DND-41 (cell line): ENCODE measurements at regions not wholly inside any gene's neighbourhood (a gene's known extent, or its start where the extent isn't known, plus 50 kb on each side); places are given as distances from the start of the nearest gene placed in this dataset.

Source experiments
- CTCF ChIP-seq: IDR thresholded peaks from 2 replicates; pipeline ENCODE4 v1.5.1; 2012; ENCODE audit warnings: borderline replicate concordance, low read length, moderate library complexity, mild to moderate bottlenecking; ENCODE audit not compliant: poor library complexity, severe bottlenecking; ENCODE audit errors: extremely low read depth
- EZH2 ChIP-seq: IDR thresholded peaks from 3 replicates; pipeline ENCODE4 v1.6.1; 2012; ENCODE audit warnings: borderline replicate concordance, low read depth, mild to moderate bottlenecking, moderate library complexity, low read length, inconsistent platforms; ENCODE audit not compliant: severe bottlenecking

DNA sequence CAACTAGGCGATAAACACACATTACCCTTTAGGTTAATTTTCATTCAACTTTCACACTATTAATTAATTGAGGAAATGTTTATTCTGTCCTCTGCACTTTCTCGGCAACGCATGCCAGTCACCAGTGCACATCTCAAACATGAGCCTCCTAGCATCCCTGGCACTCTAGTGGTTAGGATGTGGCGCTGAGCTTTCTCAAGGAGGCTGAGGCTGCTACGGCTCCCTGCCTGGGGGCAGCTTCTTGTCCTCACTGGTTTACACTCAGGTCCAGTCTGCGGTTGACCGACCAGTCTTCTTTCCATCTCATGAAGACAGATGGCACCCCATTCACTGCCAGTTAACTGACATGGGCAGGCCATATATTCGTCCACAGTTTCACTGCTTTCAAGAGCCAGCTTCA lies 463.4 kb downstream of the EIPR1 start:
- TF ChIP-seq CTCF (no peak), EZH2 (no peak)
